SU-DHL-6 (cell line): ENCODE measurements at regions not wholly inside any gene's neighbourhood (a gene's known extent, or its start where the extent isn't known, plus 50 kb on each side); places are given as distances from the start of the nearest gene placed in this dataset.

Experiments
- H2AFZ ChIP-seq: fragments of 200-600 bp; sonication (generic); 2 replicates; pipeline ENCODE4 v1.6.1; 2014; ENCODE audit warnings: low read depth, mild to moderate bottlenecking, moderate library complexity, mixed read lengths, antibody characterized with exemption, low read length; ENCODE audit not compliant: severe bottlenecking
- H3F3A ChIP-seq: fragments of 200-600 bp; shearing (Covaris generic); 2 replicates; pipeline ENCODE4 v1.6.0; 2016; ENCODE audit warnings: antibody characterized with exemption, mild to moderate bottlenecking; ENCODE audit not compliant: insufficient read depth
- H3K27ac ChIP-seq: fragments of 200-600 bp; sonication (generic); 2 replicates; pipeline ENCODE4 v1.5.1; 2016; ENCODE audit warnings: low read depth, mild to moderate bottlenecking, low read length, moderate library complexity, mixed read lengths
- H3K27me3 ChIP-seq: fragments of 200-600 bp; sonication (generic), shearing (Covaris generic); 2 replicates; pipeline ENCODE4 v1.6.0; 2014; ENCODE audit warnings: mild to moderate bottlenecking, low read length
- H3K36me3 ChIP-seq: fragments of 200-600 bp; sonication (generic); 2 replicates; pipeline ENCODE4 v1.6.1; 2014; ENCODE audit warnings: mild to moderate bottlenecking, low read length, mixed read lengths
- H3K4me2 ChIP-seq: fragments of 300-600, 200-600 bp; shearing (Covaris generic), sonication (generic); 2 replicates; pipeline ENCODE4 v1.6.0; 2014; ENCODE audit warnings: low read length, low read depth, mild to moderate bottlenecking; ENCODE audit not compliant: poor library complexity, severe bottlenecking
- H3K4me3 ChIP-seq: fragments of 200-600 bp; sonication (generic); 2 replicates; pipeline ENCODE4 v1.5.1; 2014; ENCODE audit warnings: antibody characterized with exemption, low read length, mild to moderate bottlenecking, mixed read lengths; ENCODE audit not compliant: insufficient read depth, poor library complexity, severe bottlenecking
- H3K79me2 ChIP-seq: fragments of 200-600 bp; sonication (generic); 2 replicates; pipeline ENCODE4 v1.6.1; 2014; ENCODE audit warnings: mild to moderate bottlenecking, low read length, moderate library complexity; ENCODE audit not compliant: insufficient read depth
- H3K9ac ChIP-seq: fragments of 200-600 bp; sonication (generic); 2 replicates; pipeline ENCODE4 v1.7.0; 2014; ENCODE audit warnings: mild to moderate bottlenecking, low read length
- H3K9me2 ChIP-seq: fragments of 200-600 bp; sonication (generic); replicated peaks from 2 replicates; pipeline ENCODE4 v1.6.1; 2014; ENCODE audit warnings: low read length; ENCODE audit not compliant: insufficient read depth
- H3K9me3 ChIP-seq: fragments of 200-600 bp; sonication (generic); 2 replicates; pipeline ENCODE4 v1.6.1; 2014; ENCODE audit warnings: low read length, mixed read lengths; ENCODE audit not compliant: insufficient read depth
- H4K20me1 ChIP-seq: fragments of 200-600 bp; sonication (generic); 2 replicates; pipeline ENCODE4 v1.6.1; 2014; ENCODE audit warnings: low read depth, mild to moderate bottlenecking, antibody characterized with exemption, low read length, moderate library complexity, mixed read lengths
- CTCF ChIP-seq: fragments of 200-600 bp; sonication (generic); IDR thresholded peaks from one replicate; pipeline ENCODE4 v1.5.1; 2017; ENCODE audit warnings: antibody characterized with exemption, mild to moderate bottlenecking, low read length, moderate library complexity; ENCODE audit not compliant: insufficient read depth, poor library complexity, severe bottlenecking
- EZH2phosphoT487 ChIP-seq: fragments of 200-600 bp; sonication (generic), shearing (Covaris generic); conservative IDR thresholded peaks from 2 replicates; pipeline ENCODE4 v1.6.1; 2018; ENCODE audit warnings: mild to moderate bottlenecking, antibody characterized with exemption, low read length, moderate library complexity, mixed read lengths

- Histone ChIP-seq H3K9me2 (no peaks in the 10 kb centered on the region), H4K20me1 (no peaks in the 10 kb centered on the region), H3F3A (no peaks in the 10 kb centered on the region), H3K9ac (no peak overlapping the region), H2AFZ (no peak overlapping the region), H3K4me2 (no peak overlapping the region), H3K27me3 (no peaks in the 10 kb centered on the region), H3K79me2 (no peaks in the 10 kb centered on the region), H3K9me3 (no peaks in the 10 kb centered on the region), H3K36me3 (no peaks in the 10 kb centered on the region), H3K27ac (no peak overlapping the region), H3K4me3 (no peak overlapping the region)
- TF ChIP-seq EZH2phosphoT487 (no peak), CTCF (no peak)
These were observed 302.1 kb upstream of the MME start for GRCh38 chr3:154778057-154778456.

GRCh38 chr3:154776549-154777225 lies 303.4 kb upstream of the MME start:
- no peak for TF ChIP-seq EZH2phosphoT487
- TF ChIP-seq CTCF: no peak
- no peaks in the 10 kb centered on the region for H3K27me3 ChIP-seq
- H3K4me3 ChIP-seq: no peak overlapping the region
- no peaks in the 10 kb centered on the region for H3K9me2 ChIP-seq
- no peak overlapping the region for H2AFZ ChIP-seq
- H3F3A ChIP-seq: no peaks in the 10 kb centered on the region
- no peak overlapping the region for H3K9ac ChIP-seq
- H3K4me2 ChIP-seq: no peak overlapping the region
- H3K36me3 ChIP-seq: no peaks in the 10 kb centered on the region
- no peaks in the 10 kb centered on the region for H3K9me3 ChIP-seq
- H3K27ac ChIP-seq: no peak overlapping the region
- H3K79me2 ChIP-seq: no peaks in the 10 kb centered on the region
- H4K20me1 ChIP-seq: no peaks in the 10 kb centered on the region

- H3F3A ChIP-seq: no peaks in the 10 kb centered on the region
- no peak overlapping the region for H3K4me3 ChIP-seq
- H2AFZ ChIP-seq: no peak overlapping the region
- no peak overlapping the region for H3K4me2 ChIP-seq
- no peaks in the 10 kb centered on the region for H3K9me3 ChIP-seq
- no peaks in the 10 kb centered on the region for H4K20me1 ChIP-seq
- no peak overlapping the region for H3K9ac ChIP-seq
- H3K27ac ChIP-seq: no peak overlapping the region
- TF ChIP-seq EZH2phosphoT487 (no peak), CTCF (no peak)
- no peaks in the 10 kb centered on the region for H3K9me2 ChIP-seq
- H3K27me3 ChIP-seq: no peaks in the 10 kb centered on the region
- H3K79me2 ChIP-seq: no peaks in the 10 kb centered on the region
- H3K36me3 ChIP-seq: no peaks in the 10 kb centered on the region
These were observed 304.1 kb upstream of the MME start for GRCh38 chr3:154775821-154776548.
